CD4-positive, alpha-beta T cell (primary cell): ENCODE measurements at regions not wholly inside any gene's neighbourhood (a gene's known extent, or its start where the extent isn't known, plus 50 kb on each side); places are given as distances from the start of the nearest gene placed in this dataset.

Experiments
- ATAC-seq: fragments of 200-7000 bp; cut with Tn5 transposase; one replicate; pipeline ENCODE4 v1.10.0; 2022; ENCODE audit warnings: mild to moderate bottlenecking; ENCODE audit not compliant: poor library complexity
- CTCF ChIA-PET: fragments of 350-600 bp; sonication (Branson Sonifier 250); formaldehyde crosslinking; loops from one replicate; lab custom pipeline; 2021; ENCODE audit warnings: antibody characterized with exemption, inconsistent platforms; lab: Charles Lee
- POLR2A ChIA-PET: fragments of 350-600 bp; sonication (Branson Sonifier 250); formaldehyde crosslinking; loops from one replicate; lab custom pipeline; 2021; ENCODE audit warnings: antibody characterized with exemption, inconsistent platforms; lab: Charles Lee
- DNase-seq, 14 experiments: peaks; one replicate each; pipeline ENCODE4 v3.0.0-alpha.2; 2013 to 2020; ENCODE audit warnings: mixed read lengths in 2 of 14
- H3K27ac ChIP-seq, 2 donors: one replicate each; pipeline versions ENCODE4 v1.5.1 to v1.7.0; 2013; ENCODE audit warnings: low read length in 2 of 2, low read depth in 1 of 2, mild to moderate bottlenecking in 1 of 2
- H3K27me3 ChIP-seq, 2 experiments: 1 replicate in 1 of 2; 2 replicates in 1 of 2; pipeline versions ENCODE4 v1.6.1 to v1.7.0; 2013; ENCODE audit warnings: low read length in 2 of 2, control low read depth in 1 of 2, mild to moderate bottlenecking in 1 of 2, moderate library complexity in 1 of 2; ENCODE audit not compliant: insufficient read depth in 2 of 2, control insufficient read depth in 1 of 2
- H3K36me3 ChIP-seq: one replicate; pipeline ENCODE4 v1.6.1; 2013; ENCODE audit warnings: low read length, control low read depth; ENCODE audit not compliant: insufficient read depth
- H3K4me1 ChIP-seq: one replicate; pipeline ENCODE4 v1.6.1; 2013; ENCODE audit warnings: low read length, control low read depth; ENCODE audit not compliant: insufficient read depth
- H3K4me3 ChIP-seq: one replicate; pipeline ENCODE4 v1.5.1; 2013; ENCODE audit warnings: mild to moderate bottlenecking, low read length, moderate library complexity
- H3K9me3 ChIP-seq, 2 experiments: 1 replicate in 1 of 2; 2 replicates in 1 of 2; pipeline versions ENCODE4 v1.6.1 to v1.7.0; 2013; ENCODE audit warnings: low read length in 2 of 2, mild to moderate bottlenecking in 2 of 2, control low read depth in 1 of 2, moderate library complexity in 1 of 2; ENCODE audit not compliant: control insufficient read depth in 1 of 2, insufficient read depth in 1 of 2
- H3K27ac Mint-ChIP-seq: one replicate; pipeline ENCODE4 v1.8.0; 2020; ENCODE audit warnings: mixed read lengths
- H3K27me3 Mint-ChIP-seq: one replicate; pipeline ENCODE4 v1.8.0; 2021; ENCODE audit warnings: mixed read lengths
- H3K36me3 Mint-ChIP-seq: one replicate; pipeline ENCODE4 v1.8.0; 2021; ENCODE audit warnings: low read depth, mixed read lengths
- H3K4me1 Mint-ChIP-seq: one replicate; pipeline ENCODE4 v1.8.0; 2021; ENCODE audit warnings: low read depth, mixed read lengths
- H3K4me3 Mint-ChIP-seq: one replicate; pipeline ENCODE4 v1.8.0; 2020; ENCODE audit warnings: mild to moderate bottlenecking, mixed read lengths
- H3K9me3 Mint-ChIP-seq: one replicate; pipeline ENCODE4 v1.8.0; 2020; ENCODE audit warnings: mixed read lengths
- CTCF ChIP-seq: fragments of 200-600 bp; IDR thresholded peaks from one replicate; pipeline ENCODE4 v1.8.0; 2022; ENCODE audit warnings: antibody characterized with exemption, mild to moderate bottlenecking
- intact Hi-C, 2 experiments: fragments of 100-400 bp; cut with DNase I in 1 of 2; cut with micrococcal nuclease in 1 of 2; formaldehyde crosslinking; loops; one replicate each; pipeline versions ENCODE4 v1.15.1 to v1.9.0; 2023 to 2025; cut with DNase I, micrococcal nuclease

- Mint-ChIP-seq H3K4me3 (no peak overlapping the region), H3K27me3 (peaks cover 7% of the 10 kb centered on the region), H3K27ac (no peak overlapping the region), H3K4me1 (no peaks in the 10 kb centered on the region), H3K9me3 (no peaks in the 10 kb centered on the region), H3K36me3 (no peaks in the 10 kb centered on the region)
- no peak for TF ChIP-seq CTCF
- intact Hi-C loops, result loop anchor here in 1 of 2 experiments (10.0 kb wide), 1 partner anchor 61 kb away; no protein-coding TSS in a partner anchor
- Histone ChIP-seq H3K4me1 (no peaks in the 10 kb centered on the region), H3K36me3 (no peaks in the 10 kb centered on the region), H3K27ac (no peak overlapping the region), H3K27me3 (no peaks in the 10 kb centered on the region), H3K9me3 (no peaks in the 10 kb centered on the region), H3K4me3 (no peak overlapping the region)
- POLR2A ChIA-PET, result interaction anchor here (1.0 kb wide), 1 partner anchor 23 kb away, joined by 3 read pairs; no protein-coding TSS in a partner anchor
- CTCF ChIA-PET, result no interaction called here
- ATAC-seq (no peak), DNase-seq (no peak)
Measured at GRCh38 chr17:33653399-33653788, 360.3 kb upstream of the ASIC2 start.

DNA sequence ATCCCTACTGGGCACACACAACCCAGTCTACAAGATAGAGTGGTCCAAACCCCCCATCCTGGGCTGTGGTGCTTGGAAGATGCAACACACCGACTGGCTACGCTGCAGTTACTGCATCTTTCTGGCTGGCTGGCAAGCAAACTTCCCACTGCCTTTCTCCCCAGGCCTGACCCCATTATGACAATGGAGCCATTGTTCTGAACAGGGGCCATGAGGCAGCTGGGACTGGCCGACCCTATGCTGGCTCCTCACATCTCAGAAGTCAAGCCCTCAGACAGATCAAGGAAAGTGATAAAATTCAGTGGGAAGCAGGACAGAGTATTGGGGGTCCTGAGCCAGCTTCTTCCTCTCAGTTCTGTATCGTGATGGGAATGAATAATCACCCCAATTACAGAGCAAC lies 364.1 kb upstream of the ASIC2 start:
- Mint-ChIP-seq H3K4me3 (no peak overlapping the region), H3K4me1 (no peaks in the 10 kb centered on the region), H3K27ac (no peak overlapping the region), H3K36me3 (no peaks in the 10 kb centered on the region), H3K9me3 (no peaks in the 10 kb centered on the region), H3K27me3 (no peaks in the 10 kb centered on the region)
- intact Hi-C loops, result loop anchor here in 1 of 2 experiments (10.0 kb wide), 1 partner anchor 58 kb away; no protein-coding TSS in a partner anchor
- H3K27ac ChIP-seq, result no peak overlapping the region
- ATAC-seq (no peak), DNase-seq (no peak)
- no peaks in the 10 kb centered on the region for H3K36me3 ChIP-seq
- H3K4me1 ChIP-seq, result no peaks in the 10 kb centered on the region
- H3K9me3 ChIP-seq, result peaks cover 0 to 4% of the 10 kb centered on the region in 2 experiments
- no peak for TF ChIP-seq CTCF
- no peak overlapping the region for H3K4me3 ChIP-seq
- POLR2A ChIA-PET, result no interaction called here
- no peaks in the 10 kb centered on the region for H3K27me3 ChIP-seq
- CTCF ChIA-PET, result no interaction called here

- no peak for ATAC-seq
- no peak overlapping the region for H3K27ac Mint-ChIP-seq
- no peak for DNase-seq
- H3K27ac ChIP-seq, result no peak overlapping the region
- H3K4me3 ChIP-seq, result no peak overlapping the region
- CTCF ChIA-PET, result no interaction called here
- H3K27me3 ChIP-seq, result no peaks in the 10 kb centered on the region
- no peaks in the 10 kb centered on the region for H3K36me3 Mint-ChIP-seq
- POLR2A ChIA-PET, result no interaction called here
- no peaks in the 10 kb centered on the region for H3K27me3 Mint-ChIP-seq
- intact Hi-C loops, result no loop called here
- peaks cover 2% of the 10 kb centered on the region for H3K4me1 Mint-ChIP-seq
- no peaks in the 10 kb centered on the region for H3K36me3 ChIP-seq
- no peak overlapping the region for H3K4me3 Mint-ChIP-seq
- H3K4me1 ChIP-seq, result peaks cover under 1% of the 10 kb centered on the region
- H3K9me3 ChIP-seq, result peaks cover 0 to 4% of the 10 kb centered on the region in 2 experiments
- H3K9me3 Mint-ChIP-seq, result no peaks in the 10 kb centered on the region
- no peak for TF ChIP-seq CTCF
Measured at GRCh38 chr17:33661975-33662374, 368.9 kb upstream of the ASIC2 start.
